BE2C (cell line): ENCODE measurements at regions not wholly inside any gene's neighbourhood (a gene's known extent, or its start where the extent isn't known, plus 50 kb on each side); places are given as distances from the start of the nearest gene placed in this dataset.
A peak's percentile ranks its signal among the peaks of the same experiment; 100 is the strongest.

Source experiments
- DNase-seq: peaks from one replicate; pipeline ENCODE4 v3.0.0-alpha.2; 2020
- H3K27me3 ChIP-seq: fragments of 250-450 bp; sonication (Bioruptor Pico); 2 replicates; pipeline ENCODE4 v1.5.1; 2020; ENCODE audit warnings: mild to moderate bottlenecking
- H3K36me3 ChIP-seq: fragments of 250-450 bp; sonication (Bioruptor Pico); 2 replicates; pipeline ENCODE4 v1.5.1; 2020; ENCODE audit warnings: mild to moderate bottlenecking
- H3K4me1 ChIP-seq: fragments of 250-450 bp; sonication (Bioruptor Pico); 2 replicates; pipeline ENCODE4 v1.5.1; 2020
- H3K4me3 ChIP-seq: 2 replicates; pipeline ENCODE4 v1.5.1; 2011; ENCODE audit warnings: low read depth, low read length
- H3K9me3 ChIP-seq: fragments of 250-450 bp; sonication (Bioruptor Pico); 2 replicates; pipeline ENCODE4 v1.5.1; 2020
- TF ChIP-seq, protein P1 (sequence below): IDR thresholded peaks from 2 replicates; pipeline ENCODE4 v1.5.1; 2012; ENCODE audit warnings: mild to moderate bottlenecking, low read depth, low read length

DNA sequence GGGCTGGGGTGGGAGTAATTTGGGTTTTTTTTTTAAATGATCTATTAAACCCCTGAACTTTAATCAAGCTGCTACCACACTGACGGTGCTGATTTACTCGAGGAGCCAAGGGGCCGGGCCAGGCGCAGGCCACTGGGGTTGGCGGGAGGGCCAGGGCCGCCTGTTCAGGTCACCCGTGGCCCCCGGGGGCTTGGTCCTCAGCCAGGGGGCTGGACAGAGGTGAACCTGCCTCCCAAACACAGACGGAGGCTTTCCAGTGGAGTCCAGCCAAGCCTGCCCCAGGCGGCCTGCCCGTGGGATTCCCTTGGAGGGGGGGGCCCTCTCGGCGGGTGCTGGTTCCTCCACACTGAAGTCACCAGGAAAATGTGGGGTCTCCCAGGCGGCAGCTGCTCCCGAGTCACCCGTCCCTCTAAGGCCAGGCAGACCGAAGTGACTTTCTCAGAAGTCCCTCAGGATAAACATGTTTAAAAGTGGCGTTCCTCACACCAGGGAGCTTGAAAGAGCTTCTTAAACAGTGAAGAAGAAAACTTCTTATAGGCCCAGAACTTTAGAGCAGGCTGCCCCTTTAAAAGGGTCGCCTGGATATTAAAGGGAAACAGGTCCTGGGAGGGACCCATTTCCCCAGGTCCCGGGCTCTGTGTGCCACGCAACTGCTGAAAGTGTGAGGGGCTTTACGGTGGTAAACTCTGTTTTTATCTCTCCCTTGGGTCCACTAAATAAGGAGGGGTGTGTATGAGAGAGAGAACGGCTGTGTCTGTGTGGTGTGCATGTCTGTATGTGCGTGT, 167.2 kb upstream of the GSC start:
- Histone ChIP-seq H3K4me3 (peak overlapping the region; percentile 47), H3K27me3 (peaks cover 50% of the 10 kb centered on the region), H3K36me3 (no peaks in the 10 kb centered on the region), H3K9me3 (no peaks in the 10 kb centered on the region), H3K4me1 (no peaks in the 10 kb centered on the region; the same call in none of the 2 replicates)
- TF ChIP-seq, protein P1, sequence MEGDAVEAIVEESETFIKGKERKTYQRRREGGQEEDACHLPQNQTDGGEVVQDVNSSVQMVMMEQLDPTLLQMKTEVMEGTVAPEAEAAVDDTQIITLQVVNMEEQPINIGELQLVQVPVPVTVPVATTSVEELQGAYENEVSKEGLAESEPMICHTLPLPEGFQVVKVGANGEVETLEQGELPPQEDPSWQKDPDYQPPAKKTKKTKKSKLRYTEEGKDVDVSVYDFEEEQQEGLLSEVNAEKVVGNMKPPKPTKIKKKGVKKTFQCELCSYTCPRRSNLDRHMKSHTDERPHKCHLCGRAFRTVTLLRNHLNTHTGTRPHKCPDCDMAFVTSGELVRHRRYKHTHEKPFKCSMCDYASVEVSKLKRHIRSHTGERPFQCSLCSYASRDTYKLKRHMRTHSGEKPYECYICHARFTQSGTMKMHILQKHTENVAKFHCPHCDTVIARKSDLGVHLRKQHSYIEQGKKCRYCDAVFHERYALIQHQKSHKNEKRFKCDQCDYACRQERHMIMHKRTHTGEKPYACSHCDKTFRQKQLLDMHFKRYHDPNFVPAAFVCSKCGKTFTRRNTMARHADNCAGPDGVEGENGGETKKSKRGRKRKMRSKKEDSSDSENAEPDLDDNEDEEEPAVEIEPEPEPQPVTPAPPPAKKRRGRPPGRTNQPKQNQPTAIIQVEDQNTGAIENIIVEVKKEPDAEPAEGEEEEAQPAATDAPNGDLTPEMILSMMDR = no peak
- no peak for DNase-seq

- peak; percentile 73 for DNase-seq
Measured at GRCh38 chr14:94936401-94936892, 166.5 kb upstream of the GSC start.

GRCh38 chr14:94935706-94936300, 165.9 kb upstream of the GSC start:
- TF ChIP-seq, protein P1 = no peak
- DNase-seq = no peak
- Histone ChIP-seq H3K4me3 (no peak overlapping the region), H3K4me1 (no peaks in the 10 kb centered on the region; the same call in none of the 2 replicates), H3K36me3 (no peaks in the 10 kb centered on the region), H3K27me3 (peaks cover 50% of the 10 kb centered on the region), H3K9me3 (no peaks in the 10 kb centered on the region)

More at GRCh38 chr14:94936401-94936892, 166.5 kb upstream of the GSC start:
- Histone ChIP-seq H3K9me3 (no peaks in the 10 kb centered on the region), H3K4me3 (peak overlapping the region; percentile 47), H3K27me3 (peaks cover 50% of the 10 kb centered on the region), H3K36me3 (no peaks in the 10 kb centered on the region), H3K4me1 (no peaks in the 10 kb centered on the region; the same call in none of the 2 replicates)
- TF ChIP-seq, protein P1 = no peak

DNA sequence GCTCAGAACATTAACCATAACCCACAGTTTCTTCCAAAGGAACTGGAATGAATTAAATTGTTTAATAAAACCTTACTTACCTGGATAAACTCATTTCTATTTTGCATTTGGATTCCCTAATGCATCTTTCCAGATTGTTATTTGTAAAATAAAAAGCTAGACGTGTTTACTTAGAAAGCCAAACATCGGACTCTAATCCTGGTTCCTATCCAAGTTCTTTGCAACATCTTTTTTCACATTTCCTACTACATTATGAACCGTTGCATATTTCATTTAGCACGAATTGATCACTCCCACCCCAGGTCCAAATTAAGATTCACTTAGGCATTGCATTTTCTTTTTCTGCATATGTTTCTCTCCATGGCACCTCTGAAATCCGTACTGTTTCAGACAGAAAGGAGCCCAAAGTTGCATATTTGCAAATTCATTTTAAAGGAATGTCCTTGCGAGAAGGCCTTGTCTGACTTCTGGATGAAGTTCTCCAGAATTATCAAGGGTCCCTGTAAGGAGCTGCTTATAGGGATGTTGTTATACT, 164.4 kb upstream of the GSC start:
- TF ChIP-seq, protein P1 = no peak
- DNase-seq = no peak
- no peak overlapping the region for H3K4me3 ChIP-seq
- peaks cover 63% of the 10 kb centered on the region for H3K27me3 ChIP-seq
- H3K36me3 ChIP-seq = no peaks in the 10 kb centered on the region
- no peaks in the 10 kb centered on the region for H3K9me3 ChIP-seq
- no peaks in the 10 kb centered on the region; the same call in none of the 2 replicates for H3K4me1 ChIP-seq

DNA sequence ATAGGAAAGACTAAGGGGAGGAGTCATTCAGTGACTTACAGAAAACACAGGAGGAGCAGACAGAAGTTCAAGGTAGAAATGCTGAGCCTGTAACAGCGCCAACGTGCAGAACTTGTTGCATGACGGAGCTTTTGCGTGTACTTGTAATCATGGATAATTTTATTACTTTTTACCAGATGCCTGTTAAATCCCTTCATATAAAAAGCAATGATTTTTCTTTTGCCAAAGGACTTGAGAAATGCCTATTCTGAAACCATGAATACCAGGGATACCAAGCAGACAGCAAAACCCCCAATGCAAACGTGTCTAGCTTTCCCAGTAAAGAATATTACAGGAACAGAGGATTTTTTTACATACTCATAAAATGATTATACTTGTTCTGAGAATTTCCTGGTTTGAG, 163.6 kb upstream of the GSC start:
- Histone ChIP-seq H3K4me1 (no peaks in the 10 kb centered on the region; the same call in none of the 2 replicates), H3K36me3 (no peaks in the 10 kb centered on the region), H3K27me3 (peaks cover 63% of the 10 kb centered on the region), H3K9me3 (no peaks in the 10 kb centered on the region), H3K4me3 (no peak overlapping the region)
- TF ChIP-seq, protein P1 = no peak
- no peak for DNase-seq
